T follicular helper cell (primary cell): ENCODE measurements at regions not wholly inside any gene's neighbourhood (a gene's known extent, or its start where the extent isn't known, plus 50 kb on each side); places are given as distances from the start of the nearest gene placed in this dataset.

Experiments
- DNase-seq: peaks from one replicate; pipeline ENCODE4 v3.0.0-alpha.2; 2020; ENCODE audit warnings: low read depth

DNA sequence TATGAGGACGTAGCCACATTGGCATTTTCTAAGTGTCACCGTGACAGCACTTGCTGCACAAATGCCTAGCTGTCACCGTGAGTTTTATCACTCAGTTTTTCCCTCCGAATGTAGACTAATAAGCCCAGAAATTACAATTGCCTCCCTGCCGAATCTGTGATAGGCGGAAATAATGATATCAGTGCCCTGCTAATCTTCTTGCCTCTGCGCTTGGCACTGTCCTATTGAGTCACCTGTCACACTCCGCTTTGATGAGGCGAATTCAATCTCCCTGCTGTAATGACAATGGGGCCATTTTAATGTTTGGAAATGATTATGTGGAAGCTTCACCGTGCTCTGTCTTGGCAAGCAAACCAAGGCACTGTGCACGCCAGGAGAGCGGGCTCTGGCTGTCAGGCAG lies 112.8 kb downstream of the LINC00237 start:
- DNase-seq: no peak

- DNase-seq: no peak
Measured at GRCh38 chr20:20992686-20993360, 113.3 kb downstream of the LINC00237 start.

- DNase-seq: no peak
Measured at GRCh38 chr20:20992277-20992676, 113.9 kb downstream of the LINC00237 start.

GRCh38 chr20:20989081-20989480 lies 117.1 kb downstream of the LINC00237 start:
- no peak for DNase-seq

DNA sequence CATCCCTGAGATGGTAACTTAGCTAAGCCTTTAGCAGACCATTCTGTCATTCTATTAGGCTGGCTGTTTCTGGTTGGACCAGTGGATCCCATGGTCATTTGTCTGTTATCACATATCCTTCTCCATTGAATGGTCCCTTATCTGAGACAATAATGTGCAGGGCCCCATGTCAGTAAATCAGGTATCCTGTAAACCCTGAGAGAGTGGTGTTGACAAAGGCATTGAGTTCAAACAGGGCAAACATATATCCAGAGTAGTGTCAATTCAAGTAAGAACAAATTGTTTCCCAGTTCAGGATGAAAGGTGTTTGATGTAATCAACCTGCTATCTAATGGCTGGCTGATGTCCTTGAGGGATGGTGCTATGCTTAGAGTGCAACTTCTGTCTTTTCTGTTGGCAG lies 126.2 kb downstream of the LINC00237 start:
- DNase-seq: no peak

DNA sequence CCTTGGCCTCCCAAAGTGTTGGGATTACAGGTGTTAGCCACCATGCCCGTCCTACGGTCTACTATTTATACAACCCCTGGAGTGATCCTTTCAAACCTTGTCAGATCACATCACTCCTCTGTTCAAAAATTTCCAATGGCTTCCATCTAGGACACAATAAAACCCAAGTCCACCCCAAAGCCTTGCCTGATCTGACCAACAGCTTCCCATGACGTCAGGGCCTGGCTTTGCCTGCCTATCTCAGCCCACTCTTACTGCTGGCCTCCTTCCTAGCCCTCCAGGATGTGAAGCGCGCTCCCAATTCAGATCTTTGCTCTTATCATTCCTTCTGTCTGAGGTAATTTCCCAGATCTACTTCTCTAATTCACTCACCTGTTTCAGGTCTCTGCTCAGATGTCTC lies 128.4 kb downstream of the LINC00237 start:
- DNase-seq: no peak

DNA sequence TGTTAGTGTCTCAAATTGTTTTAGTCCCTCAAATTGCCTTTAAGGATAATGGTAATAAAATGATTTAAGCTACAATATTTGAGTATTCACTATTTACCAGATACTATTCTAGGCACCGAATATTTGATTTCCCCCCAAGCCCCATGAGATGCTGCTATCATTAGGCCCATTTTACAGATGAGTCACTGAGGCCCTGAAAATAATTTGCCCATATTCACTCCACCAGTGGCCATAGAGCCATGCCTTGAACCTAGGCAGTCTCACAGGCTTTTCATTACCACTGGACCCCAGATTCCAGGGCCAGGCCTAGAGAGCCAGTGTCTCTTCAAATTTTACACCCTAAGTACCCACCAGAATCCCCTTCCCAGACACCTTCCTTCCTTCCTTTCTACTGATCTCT lies 133.7 kb downstream of the LINC00237 start:
- DNase-seq: no peak

DNA sequence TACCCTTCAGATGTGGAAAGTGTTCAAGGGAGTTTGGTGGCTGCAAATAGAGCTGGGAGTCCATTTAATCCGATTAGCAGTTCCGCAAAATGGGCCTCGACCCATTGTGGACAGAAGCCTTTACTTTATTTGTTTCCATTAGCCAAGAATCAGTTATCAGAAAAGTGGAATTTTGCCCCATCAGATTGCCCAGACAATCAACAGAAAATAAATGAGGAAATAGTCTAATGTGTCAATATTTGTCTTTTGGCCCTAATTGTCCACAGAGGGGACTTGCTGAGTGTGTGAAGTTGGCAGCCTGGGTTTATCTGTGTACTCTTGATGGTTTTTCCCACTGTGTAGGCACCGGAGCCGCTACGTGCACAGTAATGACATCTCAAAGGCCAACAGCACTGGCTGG lies 134.3 kb downstream of the LINC00237 start:
- no peak for DNase-seq

DNA sequence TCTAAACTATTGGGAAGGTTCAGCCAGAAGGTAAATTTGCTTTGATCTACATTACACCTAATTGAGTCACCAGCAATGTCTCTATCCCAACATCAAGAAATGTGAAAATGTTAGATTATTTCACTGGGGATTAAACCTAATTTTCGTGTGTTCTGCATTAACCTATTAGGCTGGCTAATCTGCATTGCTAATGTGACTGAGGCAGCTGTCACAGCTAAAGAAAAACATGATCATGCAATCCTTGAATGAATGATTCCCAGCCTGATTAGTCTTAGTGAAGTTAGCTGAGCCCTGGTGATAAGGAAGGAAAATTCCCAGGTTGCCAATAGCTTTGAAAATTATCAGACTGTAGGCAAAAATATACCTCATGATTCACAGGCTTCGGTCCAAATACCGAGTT lies 135.3 kb downstream of the LINC00237 start:
- no peak for DNase-seq

GRCh38 chr20:20969701-20970280 lies 136.4 kb downstream of the LINC00237 start:
- DNase-seq: no peak

GRCh38 chr20:20967564-20968184 lies 138.5 kb downstream of the LINC00237 start:
- no peak for DNase-seq

DNA sequence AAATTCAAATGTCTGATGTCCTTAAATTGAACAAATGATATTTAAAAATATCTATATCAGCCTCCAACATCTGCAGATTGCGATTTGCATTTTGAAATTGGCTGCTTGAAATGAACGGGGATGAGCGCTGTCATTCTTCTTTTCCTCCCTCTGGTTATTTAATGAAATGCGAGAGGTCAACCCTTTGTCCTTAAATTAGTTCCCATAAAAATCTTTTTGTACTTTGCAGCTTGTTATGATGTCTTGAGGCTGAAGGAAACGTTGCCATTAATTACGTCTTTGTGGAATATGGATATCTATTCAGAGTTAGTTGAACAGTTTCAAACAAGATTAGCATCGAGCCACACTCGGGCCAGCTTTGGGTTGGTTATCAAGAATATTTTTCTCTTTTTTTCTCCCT lies 140.0 kb downstream of the LINC00237 start:
- no peak for DNase-seq

DNA sequence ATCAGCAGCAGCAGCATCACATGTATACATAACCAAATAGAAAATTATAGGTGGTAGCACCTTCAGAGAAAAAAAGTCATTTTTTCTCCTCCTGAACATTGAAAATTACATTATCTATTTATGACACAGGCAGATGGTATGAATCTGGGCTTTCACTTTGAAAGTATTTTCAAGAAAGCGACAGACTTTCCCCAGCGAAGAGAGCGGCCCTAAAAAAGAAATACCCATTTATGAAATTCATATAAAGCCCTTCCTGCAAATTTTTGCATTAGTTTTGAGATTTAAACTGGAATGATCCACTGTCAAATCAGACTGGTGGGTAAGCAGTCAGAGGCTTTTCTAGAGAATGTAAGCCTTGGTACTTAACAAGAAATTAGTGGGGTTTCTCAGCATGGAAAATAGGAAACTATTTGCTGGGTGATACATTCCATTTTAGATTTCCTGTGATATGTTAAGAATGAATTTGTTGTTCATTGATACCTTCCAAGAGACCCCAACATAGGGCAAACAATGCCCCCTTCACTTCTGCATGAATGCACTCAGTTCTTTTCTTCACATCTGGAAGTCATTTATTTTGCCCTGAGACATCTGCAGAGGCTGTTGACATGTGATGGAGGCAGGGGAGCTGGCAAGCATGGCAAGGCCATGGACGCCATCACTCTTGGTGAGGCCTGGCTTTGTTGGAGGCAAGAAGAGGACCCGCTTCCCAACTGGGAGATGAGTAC lies 147.0 kb downstream of the LINC00237 start:
- no peak for DNase-seq

DNA sequence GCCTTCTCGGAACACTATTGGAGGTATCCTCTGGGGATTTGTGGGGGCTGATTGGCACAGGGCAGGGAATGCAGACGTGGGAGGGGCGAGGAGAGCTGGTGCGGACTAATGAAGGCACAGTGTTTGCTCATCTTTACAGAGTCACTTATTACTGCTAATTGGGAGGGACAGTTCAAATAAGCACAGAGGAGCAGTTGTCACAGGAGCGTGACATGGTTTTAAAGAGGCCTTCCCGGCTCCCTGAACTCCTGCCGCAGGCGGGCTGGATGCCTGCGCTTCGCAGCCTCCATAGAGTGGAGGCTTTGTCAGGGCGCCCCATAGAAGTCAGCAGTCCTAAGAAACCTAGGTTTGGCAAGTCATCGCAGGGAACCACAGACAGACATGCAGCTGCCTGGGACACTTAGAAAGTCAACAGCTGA lies 149.6 kb downstream of the LINC00237 start:
- no peak for DNase-seq

DNA sequence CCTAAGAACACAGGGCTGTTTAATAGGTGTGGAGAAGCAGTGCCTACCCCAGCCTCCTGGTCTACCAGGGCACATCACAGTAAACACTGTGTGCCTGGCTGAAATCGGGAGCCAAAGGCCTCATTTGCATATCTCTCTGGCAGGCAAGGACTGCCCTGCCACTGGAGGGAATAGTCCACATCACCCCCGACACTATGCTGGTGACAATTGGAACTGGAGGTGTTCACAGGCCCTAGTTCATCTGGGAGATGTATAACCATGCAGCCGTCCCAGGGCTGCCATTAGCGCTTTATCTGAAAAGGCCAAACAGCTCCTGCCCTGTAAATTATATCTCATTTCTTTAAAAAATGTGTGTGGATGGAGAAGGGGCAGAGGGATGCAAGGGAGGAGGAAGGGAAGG lies 150.3 kb downstream of the LINC00237 start:
- no peak for DNase-seq

DNA sequence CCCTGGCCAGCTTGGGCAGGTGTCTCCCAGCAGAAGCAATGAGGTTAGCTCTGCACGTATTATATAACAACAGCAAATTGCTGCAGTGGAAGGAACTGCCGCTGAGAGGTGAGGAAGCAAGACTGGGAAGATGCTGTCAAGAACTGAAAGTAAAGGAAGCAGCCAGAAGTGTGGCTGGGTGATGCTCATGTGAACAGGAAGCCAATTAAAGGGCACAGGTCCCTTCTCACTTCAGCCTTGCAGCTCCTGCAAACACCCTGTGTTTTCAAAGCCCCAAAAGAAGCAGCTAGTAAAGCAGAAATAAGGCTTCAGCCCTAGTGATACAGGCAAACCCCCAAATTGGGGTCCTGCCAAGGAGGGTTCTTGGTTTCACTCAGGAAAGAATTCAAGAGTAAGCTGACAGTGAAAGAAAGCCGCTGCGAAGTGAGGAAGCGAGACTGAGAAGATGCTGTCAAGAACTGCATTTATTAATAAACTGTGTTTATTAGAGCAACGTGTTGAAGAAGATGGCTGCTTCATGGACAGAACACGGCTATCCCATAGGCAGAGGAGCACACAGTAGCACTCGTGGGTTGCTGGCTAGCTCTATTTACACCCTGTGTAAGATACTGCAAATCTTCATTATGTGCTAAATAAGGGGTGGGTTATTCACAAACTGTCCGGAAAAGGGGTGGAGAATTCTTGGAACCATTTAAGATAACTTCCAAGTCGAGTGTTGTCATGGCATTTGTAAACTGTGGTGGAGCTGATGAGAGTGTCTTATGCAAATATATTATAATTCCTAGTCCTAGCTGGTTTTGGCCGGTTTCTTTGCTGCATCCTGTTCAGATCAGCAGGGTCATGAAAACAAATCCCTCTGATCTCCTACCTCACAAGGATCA lies 152.2 kb downstream of the LINC00237 start:
- no peak for DNase-seq

DNA sequence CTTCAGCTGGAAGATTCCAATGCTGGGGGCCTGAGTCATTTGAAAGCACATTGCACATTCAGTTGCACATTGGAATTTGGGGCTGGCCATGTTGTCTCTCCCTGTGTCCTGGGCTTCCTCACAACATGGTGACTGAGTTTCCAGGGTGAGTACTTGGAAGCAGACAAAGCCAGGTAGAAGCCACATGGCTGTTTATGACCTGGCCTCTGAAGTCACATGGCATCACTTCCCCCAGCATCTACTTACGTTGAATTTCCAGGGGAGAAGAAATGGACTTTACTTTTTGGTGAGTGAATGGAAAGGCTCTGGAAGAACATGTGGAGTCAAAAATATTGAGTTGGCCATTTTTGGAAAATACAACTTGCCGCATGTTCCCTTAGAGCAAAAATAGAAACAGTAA lies 155.5 kb downstream of the LINC00237 start:
- DNase-seq: no peak

- no peak for DNase-seq
Measured at GRCh38 chr20:20946122-20946759, 159.9 kb downstream of the LINC00237 start.

- no peak for DNase-seq
Measured at GRCh38 chr20:20941468-20941889, 164.7 kb downstream of the LINC00237 start.

GRCh38 chr20:20939006-20939405 lies 167.2 kb downstream of the LINC00237 start:
- no peak for DNase-seq

GRCh38 chr20:20938599-20938998 lies 167.6 kb downstream of the LINC00237 start:
- DNase-seq: no peak
